ENCODE measurements at regions not wholly inside any gene's neighbourhood (a gene's known extent, or its start where the extent isn't known, plus 50 kb on each side); places are given as distances from the start of the nearest gene placed in this dataset.

GRCh38 chr5:17964067-17964466, 329.8 kb downstream of the TAF11L14 start:
- no peak for TF ChIP-seq CTCF (IDR thresholded peaks at IDR 0.05)
- TF ChIP-seq ZFX (IDR thresholded peaks at IDR 0.05; ENCODE audit: borderline replicate concordance): no peak

All from 22Rv1 (cell line).